ENCODE measurements at regions not wholly inside any gene's neighbourhood (a gene's known extent, or its start where the extent isn't known, plus 50 kb on each side); places are given as distances from the start of the nearest gene placed in this dataset.
"Not testable (repeated sequence)": the region's sequence is repeated elsewhere in the genome, so short reads cannot be mapped to it uniquely, and the experiment has no call there.

GRCh38 chr2:121132054-121132761 lies 152.8 kb downstream of the TFCP2L1 start:
- DNase-seq (ENCODE audit: low read depth in 2 of 2), result no peak

GRCh38 chr2:121132762-121133107 lies 152.3 kb downstream of the TFCP2L1 start:
- no peak for DNase-seq (ENCODE audit: low read depth in 2 of 2)

GRCh38 chr2:121133551-121134319 lies 151.3 kb downstream of the TFCP2L1 start:
- DNase-seq (ENCODE audit: low read depth in 2 of 2), result no peak

GRCh38 chr2:121134728-121135127 lies 150.3 kb downstream of the TFCP2L1 start:
- DNase-seq (ENCODE audit: low read depth in 2 of 2), result no peak

- no peak for DNase-seq (ENCODE audit: low read depth in 2 of 2)
Observed at GRCh38 chr2:121135168-121135853, 149.7 kb downstream of the TFCP2L1 start.

GRCh38 chr2:121136323-121136722 lies 148.7 kb downstream of the TFCP2L1 start:
- DNase-seq (ENCODE audit: low read depth in 2 of 2), result no peak

GRCh38 chr2:121137571-121137970 lies 147.4 kb downstream of the TFCP2L1 start:
- no peak for DNase-seq (ENCODE audit: low read depth in 2 of 2)

- no peak for DNase-seq (ENCODE audit: low read depth in 2 of 2)
Observed at GRCh38 chr2:121140734-121141133, 144.3 kb downstream of the TFCP2L1 start.

- no peak for DNase-seq (ENCODE audit: low read depth in 2 of 2)
Observed at GRCh38 chr2:121142452-121142851, 142.6 kb downstream of the TFCP2L1 start.

GRCh38 chr2:121144111-121144510 lies 140.9 kb downstream of the TFCP2L1 start:
- DNase-seq (ENCODE audit: low read depth in 2 of 2), result no peak

GRCh38 chr2:121146630-121147029 lies 138.4 kb downstream of the TFCP2L1 start:
- DNase-seq (ENCODE audit: low read depth in 2 of 2), result no peak

- DNase-seq (ENCODE audit: low read depth in 2 of 2), result no peak
Observed at GRCh38 chr2:121147766-121148165, 137.2 kb downstream of the TFCP2L1 start.

- no peak for DNase-seq (ENCODE audit: low read depth in 2 of 2)
Observed at GRCh38 chr2:121148481-121148880, 136.5 kb downstream of the TFCP2L1 start.

GRCh38 chr2:121149384-121149783 lies 135.6 kb downstream of the TFCP2L1 start:
- DNase-seq (ENCODE audit: low read depth in 2 of 2), result no peak

- DNase-seq (ENCODE audit: low read depth in 2 of 2), result no peak
Observed at GRCh38 chr2:121150126-121150525, 134.9 kb downstream of the TFCP2L1 start.

- no peak for DNase-seq (ENCODE audit: low read depth in 2 of 2)
Observed at GRCh38 chr2:121150713-121151112, 134.3 kb downstream of the TFCP2L1 start.

- DNase-seq (ENCODE audit: low read depth in 2 of 2), result no peak
Observed at GRCh38 chr2:121151311-121152109, 133.5 kb downstream of the TFCP2L1 start.

GRCh38 chr2:121152861-121153260 lies 132.1 kb downstream of the TFCP2L1 start:
- DNase-seq (ENCODE audit: low read depth in 2 of 2), result no peak

GRCh38 chr2:121153516-121153915 lies 131.5 kb downstream of the TFCP2L1 start:
- DNase-seq (ENCODE audit: low read depth in 2 of 2), result no peak

GRCh38 chr2:121155502-121156056 lies 129.4 kb downstream of the TFCP2L1 start:
- no peak for DNase-seq (ENCODE audit: low read depth in 2 of 2)

- DNase-seq (ENCODE audit: low read depth in 2 of 2), result not testable (repeated sequence)
Observed at GRCh38 chr2:121157481-121157880, 127.5 kb downstream of the TFCP2L1 start.
